GM12865 (cell line): ENCODE measurements at regions not wholly inside any gene's neighbourhood (a gene's known extent, or its start where the extent isn't known, plus 50 kb on each side); places are given as distances from the start of the nearest gene placed in this dataset.
A peak's percentile ranks its signal among the peaks of the same experiment; 100 is the strongest.

Source experiments
- DNase-seq: peaks from one replicate; pipeline ENCODE4 v3.0.0; 2010; ENCODE audit warnings: low read depth
- H3K4me3 ChIP-seq: 2 replicates; pipeline ENCODE4 v1.5.1; 2011; ENCODE audit warnings: mild to moderate bottlenecking, low read depth, low read length, control low read depth
- TF ChIP-seq, protein P1 (sequence below): IDR thresholded peaks from 2 replicates; pipeline ENCODE4 v1.5.1; 2011; ENCODE audit warnings: low read length, control low read depth, low read depth, inconsistent platforms; ENCODE audit not compliant: insufficient read depth; ENCODE audit errors: missing control alignments

DNA sequence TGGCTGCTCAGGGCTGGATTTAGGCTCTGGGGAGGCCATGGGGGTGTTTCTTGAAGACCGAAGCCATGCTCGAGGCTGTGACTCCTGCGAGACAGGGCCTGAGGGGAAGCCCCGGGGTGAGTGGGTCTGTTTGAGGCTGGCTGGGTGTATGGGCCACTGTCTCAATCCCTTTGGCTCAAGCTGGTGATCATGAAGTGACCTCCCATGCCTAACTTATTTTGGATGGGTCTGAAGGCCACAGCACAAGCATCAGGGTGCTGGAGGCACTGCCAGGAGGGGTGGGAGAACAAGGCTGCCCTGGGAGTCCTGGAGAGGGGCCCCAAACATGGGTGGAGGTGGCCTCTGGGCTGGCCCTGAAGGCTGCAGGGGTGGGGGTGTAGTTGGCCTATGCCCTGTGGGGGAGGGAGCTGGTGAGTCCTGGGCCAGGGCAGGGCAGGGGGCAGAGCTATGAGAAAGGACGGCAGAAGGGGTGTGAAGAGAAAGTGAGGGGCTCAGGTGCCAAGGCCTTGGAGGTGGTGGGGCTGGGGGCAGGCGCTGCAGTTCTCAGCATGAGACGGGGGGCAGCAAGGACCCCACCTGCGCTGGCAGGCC lies 100.9 kb downstream of the KIF26A start:
- TF ChIP-seq, protein P1, sequence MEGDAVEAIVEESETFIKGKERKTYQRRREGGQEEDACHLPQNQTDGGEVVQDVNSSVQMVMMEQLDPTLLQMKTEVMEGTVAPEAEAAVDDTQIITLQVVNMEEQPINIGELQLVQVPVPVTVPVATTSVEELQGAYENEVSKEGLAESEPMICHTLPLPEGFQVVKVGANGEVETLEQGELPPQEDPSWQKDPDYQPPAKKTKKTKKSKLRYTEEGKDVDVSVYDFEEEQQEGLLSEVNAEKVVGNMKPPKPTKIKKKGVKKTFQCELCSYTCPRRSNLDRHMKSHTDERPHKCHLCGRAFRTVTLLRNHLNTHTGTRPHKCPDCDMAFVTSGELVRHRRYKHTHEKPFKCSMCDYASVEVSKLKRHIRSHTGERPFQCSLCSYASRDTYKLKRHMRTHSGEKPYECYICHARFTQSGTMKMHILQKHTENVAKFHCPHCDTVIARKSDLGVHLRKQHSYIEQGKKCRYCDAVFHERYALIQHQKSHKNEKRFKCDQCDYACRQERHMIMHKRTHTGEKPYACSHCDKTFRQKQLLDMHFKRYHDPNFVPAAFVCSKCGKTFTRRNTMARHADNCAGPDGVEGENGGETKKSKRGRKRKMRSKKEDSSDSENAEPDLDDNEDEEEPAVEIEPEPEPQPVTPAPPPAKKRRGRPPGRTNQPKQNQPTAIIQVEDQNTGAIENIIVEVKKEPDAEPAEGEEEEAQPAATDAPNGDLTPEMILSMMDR: no peak
- no peak for DNase-seq

DNA sequence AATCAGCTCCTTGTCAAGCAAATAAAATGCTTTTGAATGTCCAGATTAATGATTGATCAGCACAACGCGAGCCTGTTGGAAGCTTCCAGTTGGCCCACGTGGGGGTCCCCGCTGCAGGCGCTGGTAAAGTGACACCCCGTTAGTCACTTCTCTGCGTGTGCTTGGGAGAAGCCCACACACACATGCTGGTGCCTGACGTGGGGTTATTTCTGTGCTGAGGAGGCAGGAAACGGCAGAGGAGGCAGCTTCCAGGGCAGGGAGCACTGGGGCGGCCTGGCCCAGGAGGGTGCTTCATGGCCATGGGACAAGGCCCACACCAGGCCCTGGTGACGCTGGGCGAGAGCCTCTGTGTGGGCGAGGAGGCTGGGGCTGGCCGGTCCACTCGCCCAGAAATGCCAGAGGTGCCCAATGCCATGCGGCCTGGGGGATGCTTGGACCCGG lies 101.5 kb downstream of the KIF26A start:
- no peak overlapping the region for H3K4me3 ChIP-seq
- TF ChIP-seq, protein P1: no peak
- DNase-seq: no peak

More for the DNA sequence above, 100.9 kb downstream of the KIF26A start:
- no peak overlapping the region for H3K4me3 ChIP-seq

DNA sequence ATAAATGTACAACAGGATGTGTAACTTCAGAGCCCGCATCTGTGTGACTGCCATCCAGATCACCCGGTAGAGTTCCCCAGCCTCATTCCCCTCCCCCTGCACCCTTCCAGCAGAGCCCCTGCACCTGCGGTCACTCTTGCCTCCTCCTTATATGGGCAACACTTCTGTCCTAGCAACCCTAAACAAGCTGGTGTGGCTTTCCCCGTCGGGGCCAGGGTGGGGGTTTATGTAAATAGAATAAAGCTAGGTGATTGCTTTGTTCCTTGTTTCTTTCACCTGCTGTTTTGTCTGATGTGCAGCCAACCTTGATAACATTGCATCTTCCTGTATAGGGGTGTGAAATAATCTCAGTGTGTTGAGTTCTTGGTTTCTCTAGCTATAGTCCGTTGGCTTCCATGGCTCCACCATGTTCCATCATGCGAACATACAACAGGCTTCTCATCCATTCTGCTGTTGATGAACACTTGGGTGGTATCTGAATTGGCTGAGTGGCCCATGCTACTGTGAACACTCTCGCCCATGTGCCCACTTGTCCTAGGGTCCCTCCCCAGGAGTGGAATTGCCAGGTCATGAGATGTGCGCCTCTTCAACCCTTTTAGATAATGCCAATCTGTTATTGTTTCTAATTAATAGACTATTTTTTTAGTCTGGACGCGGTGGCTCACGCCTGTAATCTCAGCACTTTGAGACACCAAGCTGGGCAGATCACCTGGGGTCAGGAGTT lies 102.2 kb downstream of the KIF26A start:
- H3K4me3 ChIP-seq: no peak overlapping the region
- TF ChIP-seq, protein P1: no peak
- peak; percentile 4 for DNase-seq

DNA sequence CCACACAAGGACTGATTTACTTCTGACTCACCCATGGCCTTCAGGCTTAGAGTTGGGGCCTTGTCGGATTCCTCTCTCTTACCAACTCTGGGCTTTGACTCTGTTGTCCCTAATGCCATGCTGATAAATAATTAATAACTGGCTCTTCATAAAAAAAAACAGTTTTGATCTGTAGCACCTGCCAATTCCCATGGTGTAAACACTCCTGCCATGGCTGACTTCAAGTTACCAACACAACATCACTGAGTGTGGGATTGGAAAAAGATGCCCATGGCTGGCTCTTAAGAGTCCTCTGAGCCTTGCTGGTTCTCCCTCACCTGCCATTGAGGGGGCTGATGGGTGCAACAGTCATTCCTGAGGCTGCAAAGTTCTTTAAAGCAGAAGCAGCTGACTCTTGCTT lies 104.8 kb downstream of the KIF26A start:
- no peak overlapping the region for H3K4me3 ChIP-seq
- TF ChIP-seq, protein P1: no peak
- no peak for DNase-seq

DNA sequence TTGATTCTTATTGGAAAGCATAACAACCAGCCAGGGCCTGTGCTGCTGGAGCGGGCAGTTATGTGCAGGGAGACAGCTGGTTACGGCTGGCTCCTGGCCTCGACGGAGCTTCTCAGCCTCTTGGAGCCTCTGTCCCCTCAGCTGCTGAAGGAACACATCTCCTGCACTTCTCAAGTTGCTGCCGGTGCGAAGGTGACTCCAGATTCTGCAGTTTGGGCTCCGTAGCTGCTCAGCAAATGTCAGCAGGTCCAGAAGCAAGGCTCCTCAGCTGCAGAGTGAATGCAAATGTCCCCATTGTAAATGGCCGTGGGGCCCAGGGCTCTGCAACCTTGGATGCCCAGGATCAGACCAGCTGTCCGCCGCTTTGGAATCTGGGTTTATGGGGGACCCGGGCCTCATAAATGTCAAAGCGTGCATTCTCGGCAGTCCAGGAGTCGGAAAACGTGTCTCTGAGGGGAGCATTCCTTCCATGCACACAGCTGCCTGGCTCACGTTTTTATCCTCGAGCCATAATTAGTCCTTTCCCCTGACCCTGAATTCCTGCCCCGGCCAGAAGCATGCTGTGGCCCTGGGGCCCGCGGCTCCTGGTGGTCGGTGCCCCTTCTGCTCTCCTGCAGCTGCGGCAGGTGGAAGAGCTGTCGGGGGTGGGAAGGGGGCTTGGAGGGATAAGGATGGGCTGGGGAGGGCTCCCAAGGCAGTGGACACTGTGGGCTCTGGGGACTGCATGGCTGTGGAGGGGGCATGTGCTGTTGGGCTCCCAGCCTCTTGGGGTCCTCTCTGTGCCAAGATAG lies 106.0 kb downstream of the KIF26A start:
- TF ChIP-seq, protein P1: no peak
- no peak for DNase-seq
- no peak overlapping the region for H3K4me3 ChIP-seq

DNA sequence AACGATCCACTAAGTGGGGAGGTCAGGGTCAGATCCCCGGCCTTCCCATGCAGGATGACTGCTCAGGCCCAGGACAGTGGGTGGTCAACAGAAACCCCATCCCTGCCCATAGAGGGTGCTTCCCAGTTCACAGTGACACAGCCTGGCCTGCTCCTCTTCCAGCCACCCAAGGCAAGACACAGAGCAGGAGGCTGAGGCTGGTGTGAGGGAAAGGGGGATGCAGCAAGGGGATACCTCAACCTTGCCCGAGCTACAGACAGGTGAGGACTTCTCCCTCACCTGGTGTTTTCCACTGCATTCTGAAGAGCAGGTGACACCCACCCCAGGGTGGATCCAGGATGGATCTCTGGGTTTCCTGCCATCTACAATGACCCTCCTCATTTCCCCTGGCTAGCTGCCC lies 106.7 kb downstream of the KIF26A start:
- DNase-seq: no peak
- TF ChIP-seq, protein P1: no peak
- no peak overlapping the region for H3K4me3 ChIP-seq
